ENCODE measurements at regions not wholly inside any gene's neighbourhood (a gene's known extent, or its start where the extent isn't known, plus 50 kb on each side); places are given as distances from the start of the nearest gene placed in this dataset.

DNA sequence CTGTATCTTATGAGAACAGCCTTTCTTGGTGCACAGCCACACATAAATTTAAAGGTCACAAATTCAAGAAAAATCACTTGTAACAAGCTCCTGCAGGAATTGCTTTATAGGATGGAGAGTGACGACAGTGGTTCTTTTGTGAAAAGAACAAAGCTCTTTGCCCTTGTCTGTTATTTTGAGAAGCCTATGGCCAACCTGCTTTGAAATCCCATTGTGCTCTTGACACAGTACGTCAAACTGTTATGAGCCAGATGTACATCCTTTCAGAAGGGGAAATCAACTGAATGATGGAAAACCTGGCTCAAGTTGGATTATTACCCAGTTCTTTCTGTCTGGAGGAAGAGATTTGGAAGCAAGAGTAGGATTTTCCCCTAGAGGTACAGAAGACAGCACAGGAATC is 1454.2 kb downstream of the ARAP2 start:
- ChIA-PET CTCF (no interaction called here), POLR2A (no interaction called here)
- H3K27ac Mint-ChIP-seq, result no peak overlapping the region
- H3K9me3 Mint-ChIP-seq, result peaks cover 18% of the 10 kb centered on the region
- TF ChIP-seq, protein P1, sequence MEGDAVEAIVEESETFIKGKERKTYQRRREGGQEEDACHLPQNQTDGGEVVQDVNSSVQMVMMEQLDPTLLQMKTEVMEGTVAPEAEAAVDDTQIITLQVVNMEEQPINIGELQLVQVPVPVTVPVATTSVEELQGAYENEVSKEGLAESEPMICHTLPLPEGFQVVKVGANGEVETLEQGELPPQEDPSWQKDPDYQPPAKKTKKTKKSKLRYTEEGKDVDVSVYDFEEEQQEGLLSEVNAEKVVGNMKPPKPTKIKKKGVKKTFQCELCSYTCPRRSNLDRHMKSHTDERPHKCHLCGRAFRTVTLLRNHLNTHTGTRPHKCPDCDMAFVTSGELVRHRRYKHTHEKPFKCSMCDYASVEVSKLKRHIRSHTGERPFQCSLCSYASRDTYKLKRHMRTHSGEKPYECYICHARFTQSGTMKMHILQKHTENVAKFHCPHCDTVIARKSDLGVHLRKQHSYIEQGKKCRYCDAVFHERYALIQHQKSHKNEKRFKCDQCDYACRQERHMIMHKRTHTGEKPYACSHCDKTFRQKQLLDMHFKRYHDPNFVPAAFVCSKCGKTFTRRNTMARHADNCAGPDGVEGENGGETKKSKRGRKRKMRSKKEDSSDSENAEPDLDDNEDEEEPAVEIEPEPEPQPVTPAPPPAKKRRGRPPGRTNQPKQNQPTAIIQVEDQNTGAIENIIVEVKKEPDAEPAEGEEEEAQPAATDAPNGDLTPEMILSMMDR (IDR thresholded peaks at IDR 0.05), result no peak
- Histone ChIP-seq H3K4me1 (ENCODE audit: insufficient read depth, low read length) (no peaks in the 10 kb centered on the region), H3K36me3 (ENCODE audit: insufficient read depth, low read length) (no peaks in the 10 kb centered on the region), H3K4me3 (ENCODE audit: low read length) (no peak overlapping the region), H3K27me3 (ENCODE audit: control insufficient read depth in 1 of 2, insufficient read depth in 2 of 2, low read length in 2 of 2) (no peaks in the 10 kb centered on the region), H3K9me3 (ENCODE audit: control insufficient read depth in 1 of 2, insufficient read depth in 1 of 2, low read length in 2 of 2) (no peaks in the 10 kb centered on the region), H3K27ac (ENCODE audit: low read depth in 1 of 2, low read length in 2 of 2) (no peak overlapping the region)
- no peak for ATAC-seq (ENCODE audit: poor library complexity)
- no peaks in the 10 kb centered on the region for H3K36me3 Mint-ChIP-seq (ENCODE audit: low read depth)
- H3K4me1 Mint-ChIP-seq (ENCODE audit: low read depth), result no peaks in the 10 kb centered on the region
- no peak for DNase-seq
- H3K27me3 Mint-ChIP-seq, result no peaks in the 10 kb centered on the region
- intact Hi-C loops (cut with DNase I, micrococcal nuclease), result no loop called here
- H3K4me3 Mint-ChIP-seq, result no peak overlapping the region

DNA sequence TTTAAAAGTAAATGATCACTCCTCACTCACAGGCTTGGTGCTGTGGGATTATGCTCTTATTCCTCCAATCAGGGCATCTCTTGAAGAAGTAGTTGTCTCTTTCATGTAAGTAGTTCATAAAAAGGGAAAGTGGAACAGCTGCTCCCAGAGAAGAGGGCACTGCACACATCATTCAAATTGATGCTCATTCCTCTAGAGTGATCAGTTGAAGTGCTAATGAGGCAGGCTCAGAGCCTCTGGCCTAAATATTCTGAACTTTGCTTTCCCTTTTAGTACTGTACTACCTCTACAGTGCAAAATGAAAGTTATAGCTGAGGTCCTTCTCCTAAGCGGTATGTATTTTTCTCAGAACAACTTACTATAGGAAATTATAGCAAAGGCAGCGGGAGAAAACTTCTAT is 1453.1 kb downstream of the ARAP2 start:
- DNase-seq (no peak), ATAC-seq (ENCODE audit: poor library complexity) (no peak)
- H3K36me3 ChIP-seq (ENCODE audit: insufficient read depth, low read length), result no peaks in the 10 kb centered on the region
- CTCF ChIA-PET, result no interaction called here
- H3K4me1 ChIP-seq (ENCODE audit: insufficient read depth, low read length), result no peaks in the 10 kb centered on the region
- no peaks in the 10 kb centered on the region for H3K27me3 Mint-ChIP-seq
- H3K9me3 ChIP-seq (ENCODE audit: control insufficient read depth in 1 of 2, insufficient read depth in 1 of 2, low read length in 2 of 2), result no peaks in the 10 kb centered on the region
- H3K4me1 Mint-ChIP-seq (ENCODE audit: low read depth), result no peaks in the 10 kb centered on the region
- no peak overlapping the region for H3K4me3 ChIP-seq (ENCODE audit: low read length)
- TF ChIP-seq, protein P1 (IDR thresholded peaks at IDR 0.05), result no peak
- intact Hi-C loops (cut with DNase I, micrococcal nuclease), result no loop called here
- H3K36me3 Mint-ChIP-seq (ENCODE audit: low read depth), result no peaks in the 10 kb centered on the region
- POLR2A ChIA-PET, result no interaction called here
- H3K27me3 ChIP-seq (ENCODE audit: control insufficient read depth in 1 of 2, insufficient read depth in 2 of 2, low read length in 2 of 2), result no peaks in the 10 kb centered on the region
- H3K9me3 Mint-ChIP-seq, result peaks cover 20% of the 10 kb centered on the region
- H3K27ac ChIP-seq (ENCODE audit: low read depth in 1 of 2, low read length in 2 of 2), result no peak overlapping the region
- no peak overlapping the region for H3K4me3 Mint-ChIP-seq
- H3K27ac Mint-ChIP-seq, result no peak overlapping the region

DNA sequence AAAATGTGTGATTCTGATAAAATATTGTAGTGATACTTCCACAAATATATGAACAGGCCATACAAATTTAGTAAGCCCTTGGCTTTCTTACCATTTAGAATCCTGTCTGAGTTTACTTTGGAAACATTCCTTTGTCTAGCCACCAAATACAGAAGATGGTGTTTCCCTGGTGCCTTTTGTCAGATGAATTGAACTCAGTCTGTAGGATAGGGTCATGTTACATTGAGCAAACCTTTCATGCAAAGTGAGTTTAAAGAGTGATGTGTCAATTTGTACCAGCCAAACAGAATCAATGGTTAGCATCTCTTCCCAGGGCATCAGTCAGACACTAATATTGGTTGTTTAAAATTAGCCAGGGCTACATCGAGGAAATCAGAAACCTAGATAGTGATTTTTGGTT is 1443.4 kb downstream of the ARAP2 start:
- TF ChIP-seq, protein P1 (IDR thresholded peaks at IDR 0.05), result no peak
- no peak overlapping the region for H3K4me3 ChIP-seq (ENCODE audit: low read length)
- no peak overlapping the region for H3K27ac ChIP-seq (ENCODE audit: low read depth in 1 of 2, low read length in 2 of 2)
- no peaks in the 10 kb centered on the region for H3K36me3 ChIP-seq (ENCODE audit: insufficient read depth, low read length)
- intact Hi-C loops (cut with DNase I, micrococcal nuclease), result no loop called here
- Mint-ChIP-seq H3K9me3 (peaks cover 12% of the 10 kb centered on the region), H3K36me3 (ENCODE audit: low read depth) (no peaks in the 10 kb centered on the region), H3K4me1 (ENCODE audit: low read depth) (no peaks in the 10 kb centered on the region), H3K27ac (no peak overlapping the region), H3K27me3 (no peaks in the 10 kb centered on the region), H3K4me3 (no peak overlapping the region)
- POLR2A ChIA-PET, result no interaction called here
- DNase-seq (no peak), ATAC-seq (ENCODE audit: poor library complexity) (no peak)
- H3K27me3 ChIP-seq (ENCODE audit: control insufficient read depth in 1 of 2, insufficient read depth in 2 of 2, low read length in 2 of 2), result no peaks in the 10 kb centered on the region
- H3K4me1 ChIP-seq (ENCODE audit: insufficient read depth, low read length), result no peaks in the 10 kb centered on the region
- CTCF ChIA-PET, result no interaction called here
- H3K9me3 ChIP-seq (ENCODE audit: control insufficient read depth in 1 of 2, insufficient read depth in 1 of 2, low read length in 2 of 2), result peaks cover 0 to 5% of the 10 kb centered on the region in 2 experiments
